SK-N-SH treated with all-trans-retinoic acid at 6 μM for 48 hours (cell line): ENCODE measurements at regions not wholly inside any gene's neighbourhood (a gene's known extent, or its start where the extent isn't known, plus 50 kb on each side); places are given as distances from the start of the nearest gene placed in this dataset.

Experiments
- ARNTL ChIP-seq: fragments of 450-650 bp; formaldehyde crosslinking; IDR thresholded peaks from 2 replicates; pipeline ENCODE4 v1.5.0; 2020; ENCODE audit warnings: low read depth, mild to moderate bottlenecking, moderate library complexity, borderline replicate concordance
- CREB5 ChIP-seq: fragments of 250-450 bp; sonication (Bioruptor Pico); IDR thresholded peaks from 2 replicates; pipeline ENCODE4 v1.5.1; 2020; ENCODE audit warnings: low read depth, mild to moderate bottlenecking, moderate library complexity
- PATZ1 ChIP-seq: fragments of 250-450 bp; sonication (Bioruptor Pico); IDR thresholded peaks from 2 replicates; pipeline ENCODE4 v1.8.0; 2020; ENCODE audit warnings: mild to moderate bottlenecking, moderate library complexity, borderline replicate concordance
- RARB ChIP-seq: fragments of 250-450 bp; sonication (Bioruptor Pico); IDR thresholded peaks from 2 replicates; pipeline ENCODE4 v1.8.0; 2021; ENCODE audit warnings: mild to moderate bottlenecking, moderate library complexity
- ZFP30 ChIP-seq: fragments of 450-650 bp; formaldehyde crosslinking; IDR thresholded peaks from 2 replicates; pipeline ENCODE4 v1.5.0; 2022; ENCODE audit warnings: mild to moderate bottlenecking, moderate library complexity
- ZNF565 ChIP-seq: fragments of 450-650 bp; formaldehyde crosslinking; conservative IDR thresholded peaks from 2 replicates; pipeline ENCODE4 v1.5.0; 2020; ENCODE audit warnings: low read depth, mild to moderate bottlenecking, moderate library complexity
- ZNF70 ChIP-seq: fragments of 450-650 bp; formaldehyde crosslinking; IDR thresholded peaks from 2 replicates; pipeline ENCODE4 v1.5.0; 2020; ENCODE audit warnings: mild to moderate bottlenecking, moderate library complexity

GRCh38 chr3:145739926-145740325 lies 421.1 kb downstream of the PLOD2 start:
- TF ChIP-seq ARNTL (CRISPR knock-in tag) (no peak), CREB5 (CRISPR knock-in tag) (no peak), PATZ1 (CRISPR knock-in tag) (no peak), RARB (CRISPR knock-in tag) (no peak), ZNF70 (CRISPR knock-in tag) (no peak), ZFP30 (CRISPR knock-in tag) (no peak), ZNF565 (CRISPR knock-in tag) (no peak)
